GM12864 (cell line): ENCODE measurements at regions not wholly inside any gene's neighbourhood (a gene's known extent, or its start where the extent isn't known, plus 50 kb on each side); places are given as distances from the start of the nearest gene placed in this dataset.

Source experiments
- DNase-seq: peaks from one replicate; pipeline ENCODE4 v3.0.0-alpha.2; 2011; ENCODE audit warnings: low read depth
- H3K4me3 ChIP-seq: 2 replicates; pipeline ENCODE4 v1.5.1; 2011; ENCODE audit warnings: mild to moderate bottlenecking, low read depth, low read length, control low read depth
- CTCF ChIP-seq: IDR thresholded peaks from 2 replicates; pipeline ENCODE4 v1.5.1; 2011; ENCODE audit warnings: low read depth, mild to moderate bottlenecking, moderate library complexity, low read length, control low read depth, inconsistent platforms; ENCODE audit errors: missing control alignments

- H3K4me3 ChIP-seq = no peak overlapping the region
- no peak for DNase-seq
- no peak for TF ChIP-seq CTCF
These were observed 344.2 kb downstream of the LPIN1 start for GRCh38 chr2:12090590-12090989.

DNA sequence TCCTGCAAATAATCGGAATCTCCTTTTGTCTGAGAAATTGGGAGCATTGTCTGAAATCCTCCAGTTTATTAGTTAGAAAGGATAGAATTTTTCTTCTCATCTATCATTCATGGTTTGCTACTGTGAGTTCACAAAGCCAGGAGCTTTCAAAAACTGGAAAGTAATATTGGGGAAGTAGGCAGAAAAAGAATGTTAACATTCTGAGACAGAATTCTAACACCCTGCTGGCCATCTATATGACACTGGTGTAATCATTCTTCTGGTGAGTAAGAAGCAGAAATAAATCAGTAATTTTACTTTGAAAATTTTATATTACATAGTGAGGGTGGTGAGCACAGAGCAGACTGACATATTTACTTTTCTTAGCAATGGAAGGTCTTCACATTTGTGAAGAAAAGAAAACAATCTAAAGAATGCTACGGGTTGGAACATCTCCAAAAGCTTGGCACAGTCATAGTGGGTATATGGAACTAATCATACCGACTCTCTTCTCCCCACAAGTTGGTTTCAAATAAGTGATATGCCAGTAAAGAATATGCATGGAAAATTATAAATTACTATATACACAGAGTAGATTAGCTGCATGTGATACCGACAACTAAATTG is 344.9 kb downstream of the LPIN1 start:
- DNase-seq = no peak
- no peak for TF ChIP-seq CTCF
- no peak overlapping the region for H3K4me3 ChIP-seq

DNA sequence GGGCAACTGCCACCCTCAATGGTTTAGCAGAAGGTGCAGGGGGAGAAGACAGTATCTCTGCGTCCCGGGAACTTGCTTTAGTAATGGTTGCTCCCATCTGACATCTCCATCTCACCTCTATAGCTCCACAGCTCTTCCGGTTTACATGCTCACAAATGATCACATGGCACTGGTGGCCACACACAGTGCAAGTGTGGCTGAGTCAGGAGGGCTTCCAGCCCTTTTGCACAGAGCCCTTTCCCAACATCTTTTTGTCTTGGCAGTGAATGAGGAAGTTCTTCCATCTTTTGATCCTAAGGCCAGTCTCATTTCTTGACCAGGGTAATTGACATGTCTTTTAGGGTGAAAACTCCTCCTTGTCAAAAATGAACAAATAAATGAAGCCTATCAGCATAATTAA is 347.7 kb downstream of the LPIN1 start:
- DNase-seq = no peak
- no peak for TF ChIP-seq CTCF
- no peak overlapping the region for H3K4me3 ChIP-seq

- no peak overlapping the region for H3K4me3 ChIP-seq
- DNase-seq = no peak
- no peak for TF ChIP-seq CTCF
These were observed 349.8 kb downstream of the LPIN1 start for GRCh38 chr2:12096051-12096787.

GRCh38 chr2:12096788-12097449 is 350.5 kb downstream of the LPIN1 start:
- no peak for TF ChIP-seq CTCF
- DNase-seq = no peak
- H3K4me3 ChIP-seq = no peak overlapping the region

DNA sequence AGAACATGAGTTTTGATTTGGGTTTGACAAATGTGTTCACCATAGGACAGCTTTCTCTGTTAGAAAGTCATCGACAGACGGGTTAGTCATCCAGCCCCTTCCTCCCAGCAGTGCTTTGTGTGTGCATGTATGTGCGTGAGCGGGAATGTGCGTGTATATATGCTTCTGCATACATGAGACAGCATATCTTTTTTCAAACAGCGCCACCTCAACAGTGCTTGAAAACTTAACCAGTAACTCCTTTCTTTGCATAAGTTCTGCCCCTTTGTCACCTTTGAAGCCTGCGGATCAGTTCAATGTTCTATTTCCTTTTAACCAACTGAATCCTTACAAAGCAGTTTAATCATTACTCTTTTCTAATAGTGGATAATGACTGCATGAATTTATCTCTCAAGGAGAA is 351.4 kb downstream of the LPIN1 start:
- H3K4me3 ChIP-seq = no peak overlapping the region
- no peak for TF ChIP-seq CTCF
- no peak for DNase-seq
